ENCODE measurements at regions not wholly inside any gene's neighbourhood (a gene's known extent, or its start where the extent isn't known, plus 50 kb on each side); places are given as distances from the start of the nearest gene placed in this dataset.

DNA sequence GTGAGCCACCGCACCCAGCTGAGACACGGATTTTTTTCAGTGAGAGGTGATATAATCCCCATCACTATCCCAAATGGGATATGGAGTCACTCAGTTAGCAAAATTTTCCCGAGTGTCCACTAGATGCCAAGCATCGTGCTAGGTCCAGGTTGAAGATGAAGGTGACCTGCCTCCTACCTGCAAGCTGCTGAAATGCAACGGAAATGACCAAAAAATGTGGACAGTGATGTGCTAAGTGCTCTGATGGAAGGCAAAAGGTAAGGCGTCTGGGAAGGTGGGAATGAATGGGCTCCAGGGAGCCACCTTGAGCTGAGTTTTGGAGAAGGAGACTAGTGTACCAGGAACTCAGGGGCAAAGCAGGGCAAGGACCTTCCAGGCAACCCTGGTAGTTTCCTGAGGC, 64.6 kb downstream of the CALM1 start:
- TF ChIP-seq, protein P1, sequence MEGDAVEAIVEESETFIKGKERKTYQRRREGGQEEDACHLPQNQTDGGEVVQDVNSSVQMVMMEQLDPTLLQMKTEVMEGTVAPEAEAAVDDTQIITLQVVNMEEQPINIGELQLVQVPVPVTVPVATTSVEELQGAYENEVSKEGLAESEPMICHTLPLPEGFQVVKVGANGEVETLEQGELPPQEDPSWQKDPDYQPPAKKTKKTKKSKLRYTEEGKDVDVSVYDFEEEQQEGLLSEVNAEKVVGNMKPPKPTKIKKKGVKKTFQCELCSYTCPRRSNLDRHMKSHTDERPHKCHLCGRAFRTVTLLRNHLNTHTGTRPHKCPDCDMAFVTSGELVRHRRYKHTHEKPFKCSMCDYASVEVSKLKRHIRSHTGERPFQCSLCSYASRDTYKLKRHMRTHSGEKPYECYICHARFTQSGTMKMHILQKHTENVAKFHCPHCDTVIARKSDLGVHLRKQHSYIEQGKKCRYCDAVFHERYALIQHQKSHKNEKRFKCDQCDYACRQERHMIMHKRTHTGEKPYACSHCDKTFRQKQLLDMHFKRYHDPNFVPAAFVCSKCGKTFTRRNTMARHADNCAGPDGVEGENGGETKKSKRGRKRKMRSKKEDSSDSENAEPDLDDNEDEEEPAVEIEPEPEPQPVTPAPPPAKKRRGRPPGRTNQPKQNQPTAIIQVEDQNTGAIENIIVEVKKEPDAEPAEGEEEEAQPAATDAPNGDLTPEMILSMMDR (IDR thresholded peaks at IDR 0.05), result no peak
- TF ChIP-seq, protein P2, sequence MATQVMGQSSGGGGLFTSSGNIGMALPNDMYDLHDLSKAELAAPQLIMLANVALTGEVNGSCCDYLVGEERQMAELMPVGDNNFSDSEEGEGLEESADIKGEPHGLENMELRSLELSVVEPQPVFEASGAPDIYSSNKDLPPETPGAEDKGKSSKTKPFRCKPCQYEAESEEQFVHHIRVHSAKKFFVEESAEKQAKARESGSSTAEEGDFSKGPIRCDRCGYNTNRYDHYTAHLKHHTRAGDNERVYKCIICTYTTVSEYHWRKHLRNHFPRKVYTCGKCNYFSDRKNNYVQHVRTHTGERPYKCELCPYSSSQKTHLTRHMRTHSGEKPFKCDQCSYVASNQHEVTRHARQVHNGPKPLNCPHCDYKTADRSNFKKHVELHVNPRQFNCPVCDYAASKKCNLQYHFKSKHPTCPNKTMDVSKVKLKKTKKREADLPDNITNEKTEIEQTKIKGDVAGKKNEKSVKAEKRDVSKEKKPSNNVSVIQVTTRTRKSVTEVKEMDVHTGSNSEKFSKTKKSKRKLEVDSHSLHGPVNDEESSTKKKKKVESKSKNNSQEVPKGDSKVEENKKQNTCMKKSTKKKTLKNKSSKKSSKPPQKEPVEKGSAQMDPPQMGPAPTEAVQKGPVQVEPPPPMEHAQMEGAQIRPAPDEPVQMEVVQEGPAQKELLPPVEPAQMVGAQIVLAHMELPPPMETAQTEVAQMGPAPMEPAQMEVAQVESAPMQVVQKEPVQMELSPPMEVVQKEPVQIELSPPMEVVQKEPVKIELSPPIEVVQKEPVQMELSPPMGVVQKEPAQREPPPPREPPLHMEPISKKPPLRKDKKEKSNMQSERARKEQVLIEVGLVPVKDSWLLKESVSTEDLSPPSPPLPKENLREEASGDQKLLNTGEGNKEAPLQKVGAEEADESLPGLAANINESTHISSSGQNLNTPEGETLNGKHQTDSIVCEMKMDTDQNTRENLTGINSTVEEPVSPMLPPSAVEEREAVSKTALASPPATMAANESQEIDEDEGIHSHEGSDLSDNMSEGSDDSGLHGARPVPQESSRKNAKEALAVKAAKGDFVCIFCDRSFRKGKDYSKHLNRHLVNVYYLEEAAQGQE (IDR thresholded peaks at IDR 0.05), result no peak
- TF ChIP-seq CHD2 (IDR thresholded peaks at IDR 0.05; ENCODE audit: low read length, partially characterized antibody) (no peak), POLR2A (IDR thresholded peaks at IDR 0.05; ENCODE audit: low read length) (no peak), JUNB (IDR thresholded peaks at IDR 0.05) (no peak), RFX5 (IDR thresholded peaks at IDR 0.05) (no peak), EHMT2 (IDR thresholded peaks at IDR 0.05; ENCODE audit: low read depth) (no peak), MYC (IDR thresholded peaks at IDR 0.05; ENCODE audit: borderline replicate concordance, low read length) (no peak)

All from A549 (cell line).